Stimulated activated CD4-positive, alpha-beta T cell treated with anti-CD3 and anti-CD28 coated beads, Interleukin-1b, Interleukin-23, amount 100 ng/mL, for 24 hours (primary cell): ENCODE measurements at regions not wholly inside any gene's neighbourhood (a gene's known extent, or its start where the extent isn't known, plus 50 kb on each side); places are given as distances from the start of the nearest gene placed in this dataset.

Experiments
- DNase-seq, 4 experiments: peaks; one replicate each; pipeline ENCODE4 v3.0.0-alpha.2; 2020; ENCODE audit warnings: low read depth in 4 of 4, low spot score in 1 of 4

- DNase-seq: no peak
These were observed 116.7 kb upstream of the COPS8 start for GRCh38 chr2:236968880-236969534.

- no peak for DNase-seq
These were observed 115.7 kb upstream of the COPS8 start for GRCh38 chr2:236969767-236970655.

- DNase-seq: no peak
These were observed 115.1 kb upstream of the COPS8 start for GRCh38 chr2:236970656-236971010.

GRCh38 chr2:236971131-236971821 is 114.4 kb upstream of the COPS8 start:
- no peak for DNase-seq

- no peak for DNase-seq
These were observed 113.7 kb upstream of the COPS8 start for GRCh38 chr2:236971919-236972381.

- no peak for DNase-seq
These were observed 113.0 kb upstream of the COPS8 start for GRCh38 chr2:236972491-236973342.

GRCh38 chr2:236973343-236973980 is 112.2 kb upstream of the COPS8 start:
- DNase-seq: no peak

GRCh38 chr2:236974148-236974547 is 111.5 kb upstream of the COPS8 start:
- no peak for DNase-seq

- no peak for DNase-seq
These were observed 110.9 kb upstream of the COPS8 start for GRCh38 chr2:236974752-236975151.

GRCh38 chr2:236975766-236976165 is 109.9 kb upstream of the COPS8 start:
- DNase-seq: no peak

GRCh38 chr2:236976266-236977062 is 109.2 kb upstream of the COPS8 start:
- no peak for DNase-seq

GRCh38 chr2:236977063-236977851 is 108.4 kb upstream of the COPS8 start:
- no peak for DNase-seq

- DNase-seq: no peak
These were observed 107.8 kb upstream of the COPS8 start for GRCh38 chr2:236977852-236978398.

- no peak for DNase-seq
These were observed 106.0 kb upstream of the COPS8 start for GRCh38 chr2:236979664-236980063.

- no peak for DNase-seq
These were observed 104.7 kb upstream of the COPS8 start for GRCh38 chr2:236980961-236981360.

GRCh38 chr2:236981701-236982485 is 103.8 kb upstream of the COPS8 start:
- no peak for DNase-seq

GRCh38 chr2:236982693-236983455 is 102.8 kb upstream of the COPS8 start:
- DNase-seq: no peak
